ENCODE measurements at regions not wholly inside any gene's neighbourhood (a gene's known extent, or its start where the extent isn't known, plus 50 kb on each side); places are given as distances from the start of the nearest gene placed in this dataset.

DNA sequence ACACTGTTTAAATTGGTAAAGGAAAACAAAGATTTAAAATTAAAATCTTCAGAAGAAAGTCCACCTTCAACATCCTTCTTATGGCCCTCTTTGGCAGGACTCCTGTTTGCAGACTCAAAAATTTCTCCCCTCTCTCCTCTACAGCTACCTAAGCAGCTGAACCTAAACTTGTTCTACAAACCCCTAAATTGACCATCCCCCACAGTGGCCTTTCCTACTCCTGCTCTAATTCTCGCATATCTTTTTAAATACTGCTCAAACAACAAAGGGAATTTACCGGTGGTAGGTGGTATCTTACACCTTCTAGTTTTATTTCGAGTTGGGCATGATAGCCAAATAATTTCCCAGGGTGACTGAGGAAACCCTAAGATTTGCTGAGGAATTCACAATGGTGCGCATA, 53.5 kb upstream of the PDC start:
- H3K36me3 ChIP-seq, result no peaks in the 10 kb centered on the region
- no peak for ATAC-seq
- H3K9me3 ChIP-seq, result no peaks in the 10 kb centered on the region
- no peak overlapping the region for H3K4me3 ChIP-seq
- whole genome bisulfite sequencing, 2 donors (ENCODE audit: low coverage in 1 of 2), result 78 to 100% methylated on average over 1 to 4 of the region's 4 CpGs
- H3K27me3 ChIP-seq, result no peaks in the 10 kb centered on the region
- H3K4me1 ChIP-seq, result no peaks in the 10 kb centered on the region
- TF ChIP-seq POLR2AphosphoS5 (IDR thresholded peaks at IDR 0.05) (no peak), EP300 (IDR thresholded peaks at IDR 0.05) (no peak), CTCF (IDR thresholded peaks at IDR 0.05) (no peak), POLR2A (IDR thresholded peaks at IDR 0.05) (no peak)
- no peak overlapping the region for H3K27ac ChIP-seq

- no peaks in the 10 kb centered on the region for H3K27me3 ChIP-seq
- 69 to 100% methylated on average over 1 to 2 of the region's 3 CpGs for WGBS, 2 donors (ENCODE audit: low coverage in 1 of 2)
- TF ChIP-seq POLR2AphosphoS5 (IDR thresholded peaks at IDR 0.05) (no peak), CTCF (IDR thresholded peaks at IDR 0.05) (no peak), POLR2A (IDR thresholded peaks at IDR 0.05) (no peak), EP300 (IDR thresholded peaks at IDR 0.05) (no peak)
- no peaks in the 10 kb centered on the region for H3K36me3 ChIP-seq
- H3K27ac ChIP-seq, result no peak overlapping the region
- H3K4me3 ChIP-seq, result no peak overlapping the region
- no peaks in the 10 kb centered on the region for H3K9me3 ChIP-seq
- H3K4me1 ChIP-seq, result no peaks in the 10 kb centered on the region
- no peak for ATAC-seq
Observed at GRCh38 chr1:186513526-186513925, 52.6 kb upstream of the PDC start.

GRCh38 chr1:186512698-186513457, 52.0 kb upstream of the PDC start:
- Histone ChIP-seq H3K9me3 (no peaks in the 10 kb centered on the region), H3K4me3 (no peak overlapping the region), H3K27ac (no peak overlapping the region), H3K4me1 (no peaks in the 10 kb centered on the region), H3K27me3 (no peaks in the 10 kb centered on the region), H3K36me3 (no peaks in the 10 kb centered on the region)
- no peak for ATAC-seq
- no peak for TF ChIP-seq EP300 (IDR thresholded peaks at IDR 0.05)
- TF ChIP-seq POLR2A (IDR thresholded peaks at IDR 0.05), result no peak
- no peak for TF ChIP-seq POLR2AphosphoS5 (IDR thresholded peaks at IDR 0.05)
- no peak for TF ChIP-seq CTCF (IDR thresholded peaks at IDR 0.05)
- no CpG with 5 or more reads among the region's 3 CpGs for WGBS, 2 donors (ENCODE audit: low coverage in 1 of 2)

DNA sequence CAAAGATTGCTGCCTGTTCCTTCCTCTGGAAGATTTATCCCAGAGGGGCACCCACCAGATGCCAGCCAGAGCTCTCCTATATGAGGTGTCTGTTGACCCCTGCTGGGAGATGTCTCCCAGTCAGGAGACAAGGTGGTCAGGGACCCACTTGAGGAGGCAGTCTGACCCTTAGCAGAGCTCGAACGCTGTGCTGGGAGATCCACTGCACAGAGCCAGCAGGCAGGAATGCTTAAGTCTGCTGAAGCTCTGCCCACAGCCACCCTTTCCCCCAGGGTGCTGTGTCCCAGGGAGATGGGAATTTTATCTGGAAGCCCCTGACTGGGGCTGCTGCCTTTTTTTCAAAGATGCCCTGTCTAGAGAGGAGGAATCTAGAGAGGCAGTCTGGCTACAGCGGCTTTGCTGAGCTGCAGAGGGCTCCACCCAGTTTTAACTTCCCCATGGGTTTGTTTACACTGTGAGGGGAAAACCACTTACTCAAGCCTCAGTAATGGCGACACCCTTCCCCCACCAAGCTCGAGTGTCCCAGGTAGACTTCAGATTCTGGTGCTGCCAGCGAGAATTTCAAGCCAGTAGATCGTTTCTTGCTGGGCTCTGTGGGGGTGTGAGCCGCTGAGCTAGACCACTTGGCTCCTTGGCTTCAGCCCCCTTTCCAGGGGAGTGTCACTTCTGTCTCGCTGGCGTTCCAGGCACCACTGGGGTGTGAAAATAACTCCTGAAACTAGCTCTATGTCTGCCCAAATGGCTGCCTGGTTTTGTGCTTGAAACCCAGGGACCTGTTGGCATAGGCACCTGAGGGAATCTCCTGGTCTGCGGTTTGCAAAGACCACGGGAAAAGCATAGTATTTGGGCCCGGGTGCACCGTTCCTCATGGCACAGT, 51.1 kb upstream of the PDC start:
- H3K27ac ChIP-seq, result no peak overlapping the region
- no peaks in the 10 kb centered on the region for H3K9me3 ChIP-seq
- no peaks in the 10 kb centered on the region for H3K4me1 ChIP-seq
- no peak for TF ChIP-seq CTCF (IDR thresholded peaks at IDR 0.05)
- no peak for TF ChIP-seq EP300 (IDR thresholded peaks at IDR 0.05)
- TF ChIP-seq POLR2A (IDR thresholded peaks at IDR 0.05), result no peak
- no peak for TF ChIP-seq POLR2AphosphoS5 (IDR thresholded peaks at IDR 0.05)
- no peaks in the 10 kb centered on the region for H3K27me3 ChIP-seq
- H3K4me3 ChIP-seq, result no peak overlapping the region
- no peak for ATAC-seq
- 73% methylated on average over 4 of the region's 14 CpGs; no CpG with 5 or more reads in 1 of the 2 donors for WGBS, 2 donors (ENCODE audit: low coverage in 1 of 2)
- no peaks in the 10 kb centered on the region for H3K36me3 ChIP-seq
